Neuronal stem cell (in vitro differentiated cells): ENCODE measurements at regions not wholly inside any gene's neighbourhood (a gene's known extent, or its start where the extent isn't known, plus 50 kb on each side); places are given as distances from the start of the nearest gene placed in this dataset.

ENCODE experiments used
- DNase-seq: peaks from one replicate; pipeline ENCODE4 v3.0.0-alpha.2; 2013; ENCODE audit warnings: low spot score
- H2AFZ ChIP-seq: one replicate; pipeline ENCODE4 v1.6.1; 2013; ENCODE audit warnings: mild to moderate bottlenecking, low read length, inconsistent platforms
- H2AK5ac ChIP-seq: 2 replicates; pipeline ENCODE4 v1.6.1; 2013; ENCODE audit warnings: low read depth, mild to moderate bottlenecking, inconsistent platforms, low read length, moderate library complexity, mixed read lengths
- H2BK120ac ChIP-seq: 2 replicates; pipeline ENCODE4 v1.6.1; 2013; ENCODE audit warnings: low read depth, mild to moderate bottlenecking, inconsistent platforms, low read length, moderate library complexity, mixed read lengths
- H2BK12ac ChIP-seq: one replicate; pipeline ENCODE4 v1.6.1; 2013; ENCODE audit warnings: low read length, inconsistent platforms
- H2BK15ac ChIP-seq: 2 replicates; pipeline ENCODE4 v1.6.1; 2013; ENCODE audit warnings: mild to moderate bottlenecking, low read length, inconsistent platforms, mixed read lengths
- H2BK5ac ChIP-seq: one replicate; pipeline ENCODE4 v1.6.1; 2013; ENCODE audit warnings: inconsistent platforms, mild to moderate bottlenecking, low read length, moderate library complexity
- H3K14ac ChIP-seq: one replicate; pipeline ENCODE4 v1.6.1; 2013; ENCODE audit warnings: low read length, inconsistent platforms
- H3K18ac ChIP-seq: 2 replicates; pipeline ENCODE4 v1.6.1; 2013; ENCODE audit warnings: low read length, inconsistent platforms
- H3K23ac ChIP-seq: 2 replicates; pipeline ENCODE4 v1.6.1; 2013; ENCODE audit warnings: low read depth, mild to moderate bottlenecking, mixed read lengths, low read length, inconsistent platforms; ENCODE audit not compliant: poor library complexity
- H3K27ac ChIP-seq: replicated peaks from 3 replicates; pipeline ENCODE4 v1.5.1; 2013; ENCODE audit warnings: low read length, inconsistent platforms
- H3K27me3 ChIP-seq, 3 experiments: 2 replicates each; pipeline ENCODE4 v1.6.1; 2013; ENCODE audit warnings: low read length in 3 of 3, mild to moderate bottlenecking in 2 of 3, inconsistent platforms in 1 of 3, low read depth in 1 of 3, mixed read lengths in 1 of 3, moderate library complexity in 1 of 3; ENCODE audit not compliant: control insufficient read depth in 3 of 3, insufficient read depth in 3 of 3
- H3K36me3 ChIP-seq, 2 donors: replicated peaks in 1 of 2; 2 replicates each; pipeline ENCODE4 v1.6.1; 2013; ENCODE audit warnings: low read length in 2 of 2; ENCODE audit not compliant: control insufficient read depth in 2 of 2, insufficient read depth in 2 of 2
- H3K4ac ChIP-seq: 2 replicates; pipeline ENCODE4 v1.6.1; 2013; ENCODE audit warnings: inconsistent platforms, mild to moderate bottlenecking, low read length, moderate library complexity
- H3K4me1 ChIP-seq, 2 donors: 1 replicate in 1 of 2; 2 replicates in 1 of 2; pipeline ENCODE4 v1.6.1; 2013; ENCODE audit warnings: low read length in 2 of 2, low read depth in 1 of 2; ENCODE audit not compliant: control insufficient read depth in 2 of 2, insufficient read depth in 1 of 2
- H3K4me2 ChIP-seq: one replicate; pipeline ENCODE4 v1.6.1; 2013; ENCODE audit warnings: mild to moderate bottlenecking, low read length, inconsistent platforms; ENCODE audit not compliant: insufficient read depth, poor library complexity, severe bottlenecking
- H3K4me3 ChIP-seq, 2 donors: 2 replicates each; pipeline ENCODE4 v1.5.1; 2013; ENCODE audit warnings: low read length in 2 of 2, mild to moderate bottlenecking in 2 of 2, inconsistent platforms in 1 of 2, moderate library complexity in 1 of 2
- H3K79me1 ChIP-seq: one replicate; pipeline ENCODE4 v1.6.1; 2013; ENCODE audit warnings: low read depth, mild to moderate bottlenecking, inconsistent platforms, low read length, moderate library complexity
- H3K9ac ChIP-seq: one replicate; pipeline ENCODE4 v1.6.1; 2013; ENCODE audit warnings: mild to moderate bottlenecking, low read depth, low read length, inconsistent platforms; ENCODE audit not compliant: poor library complexity
- H3K9me3 ChIP-seq, 2 donors: replicated peaks in 1 of 2; 2 replicates each; pipeline versions ENCODE3 to v1.6.1; 2013; ENCODE audit warnings: low read length in 2 of 2, mild to moderate bottlenecking in 2 of 2, inconsistent platforms in 1 of 2, low read depth in 1 of 2, mixed read lengths in 1 of 2, moderate library complexity in 1 of 2; ENCODE audit not compliant: control insufficient read depth in 2 of 2, insufficient read depth in 1 of 2
- H4K8ac ChIP-seq: one replicate; pipeline ENCODE4 v1.6.1; 2013; ENCODE audit warnings: low read depth, mild to moderate bottlenecking, inconsistent platforms, low read length, moderate library complexity
- H4K91ac ChIP-seq: one replicate; pipeline ENCODE4 v1.6.1; 2013; ENCODE audit warnings: low read length, low read depth, mild to moderate bottlenecking, inconsistent platforms; ENCODE audit not compliant: poor library complexity
- WGBS, 2 donors: extraction: QIAGEN DNeasy Blood & Tissue Kit; methylation state at CpG; one replicate each; pipeline ENCODE4 v1.1.7; 2013; ENCODE audit warnings: missing lambda C conversion rate in 2 of 2, mixed read lengths in 1 of 2; ENCODE audit not compliant: insufficient read length in 2 of 2, insufficient replicate concordance in 1 of 2; ENCODE audit errors: extremely low coverage in 2 of 2; 5-methylcytosine and 5-hydroxymethylcytosine counted together

DNA sequence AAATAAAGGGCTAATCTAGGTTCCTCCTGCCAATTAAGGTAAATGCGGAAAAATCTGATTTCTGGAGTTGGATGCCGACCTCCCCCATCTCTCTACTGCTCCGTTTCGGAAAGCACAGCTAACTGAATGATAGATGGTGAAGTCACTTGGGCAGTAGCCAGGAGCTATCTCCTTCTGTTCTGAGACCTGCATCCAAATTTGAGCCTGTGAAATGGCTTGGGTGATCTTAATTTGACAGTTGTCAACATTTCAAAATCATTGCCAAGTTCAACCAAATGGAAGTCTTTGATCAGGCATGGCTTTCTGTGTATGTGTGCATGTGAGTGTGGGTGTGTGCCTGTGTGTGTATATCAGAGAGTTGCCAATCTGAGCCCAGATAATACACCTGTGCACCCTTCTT is 217.2 kb downstream of the ZNF516 start:
- Histone ChIP-seq H3K4me3 (no peak overlapping the region), H3K79me1 (no peaks in the 10 kb centered on the region), H3K36me3 (no peaks in the 10 kb centered on the region), H2AFZ (no peak overlapping the region), H2BK5ac (no peak overlapping the region), H3K23ac (no peak overlapping the region), H3K14ac (no peak overlapping the region), H2BK15ac (no peak overlapping the region), H4K8ac (no peak overlapping the region), H3K27me3 (no peaks in the 10 kb centered on the region), H2BK120ac (no peak overlapping the region), H3K18ac (no peak overlapping the region), H2BK12ac (no peak overlapping the region), H2AK5ac (no peak overlapping the region), H4K91ac (no peak overlapping the region), H3K4me1 (peaks cover 2 to 4% of the 10 kb centered on the region in 2 donors), H3K4ac (no peak overlapping the region), H3K9me3 (no peaks in the 10 kb centered on the region), H3K9ac (no peak overlapping the region), H3K27ac (no peak overlapping the region), H3K4me2 (no peak overlapping the region)
- WGBS, 2 donors, result no CpG with 5 or more reads among the region's 4 CpGs
- DNase-seq, result no peak

DNA sequence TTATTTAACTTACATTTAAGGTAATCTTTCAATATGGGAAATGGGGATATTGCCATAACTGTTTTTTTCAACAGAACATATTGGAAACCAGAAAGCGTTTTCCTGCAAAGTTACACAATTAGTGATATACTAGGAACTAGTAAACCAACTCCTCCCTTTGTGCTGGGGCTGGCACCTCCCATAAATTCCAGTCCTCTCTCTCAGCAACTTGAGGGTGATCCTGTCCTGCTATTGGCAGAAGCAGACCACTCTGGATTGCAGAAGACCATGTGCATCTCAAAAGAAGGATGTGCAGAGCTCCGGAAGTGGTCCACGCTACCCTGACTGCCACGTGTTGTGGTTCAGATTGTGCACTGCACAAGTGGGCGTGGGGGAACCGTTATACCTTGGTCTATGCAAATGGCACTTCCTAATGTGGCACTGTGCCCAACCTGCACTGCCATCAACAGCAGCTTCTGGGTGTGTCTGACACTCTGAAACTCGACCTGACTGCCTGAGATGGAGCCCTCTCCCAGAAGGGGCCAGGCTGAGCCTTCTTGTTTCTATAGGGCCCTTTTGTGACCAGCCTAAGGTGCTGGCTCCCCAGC is 219.2 kb downstream of the ZNF516 start:
- H3K18ac ChIP-seq, result peak overlapping the region; percentile 28
- no peak overlapping the region for H3K14ac ChIP-seq
- no peak overlapping the region for H4K8ac ChIP-seq
- H3K4ac ChIP-seq, result no peak overlapping the region
- H2AK5ac ChIP-seq, result no peak overlapping the region
- no peak overlapping the region for H2BK12ac ChIP-seq
- H3K36me3 ChIP-seq, result no peaks in the 10 kb centered on the region
- DNase-seq, result no peak
- peaks cover 2 to 4% of the 10 kb centered on the region in 2 donors for H3K4me1 ChIP-seq
- no peak overlapping the region for H3K4me3 ChIP-seq
- H3K79me1 ChIP-seq, result no peaks in the 10 kb centered on the region
- no peak overlapping the region for H3K4me2 ChIP-seq
- H3K9me3 ChIP-seq, result no peaks in the 10 kb centered on the region
- H2AFZ ChIP-seq, result no peak overlapping the region
- no peak overlapping the region for H3K9ac ChIP-seq
- no peak overlapping the region for H2BK120ac ChIP-seq
- H3K27me3 ChIP-seq, result no peaks in the 10 kb centered on the region
- no peak overlapping the region for H2BK15ac ChIP-seq
- no peak overlapping the region for H2BK5ac ChIP-seq
- H3K23ac ChIP-seq, result no peak overlapping the region
- no peak overlapping the region for H3K27ac ChIP-seq
- WGBS, 2 donors, result no CpG with 5 or more reads among the region's 7 CpGs
- H4K91ac ChIP-seq, result no peak overlapping the region

DNA sequence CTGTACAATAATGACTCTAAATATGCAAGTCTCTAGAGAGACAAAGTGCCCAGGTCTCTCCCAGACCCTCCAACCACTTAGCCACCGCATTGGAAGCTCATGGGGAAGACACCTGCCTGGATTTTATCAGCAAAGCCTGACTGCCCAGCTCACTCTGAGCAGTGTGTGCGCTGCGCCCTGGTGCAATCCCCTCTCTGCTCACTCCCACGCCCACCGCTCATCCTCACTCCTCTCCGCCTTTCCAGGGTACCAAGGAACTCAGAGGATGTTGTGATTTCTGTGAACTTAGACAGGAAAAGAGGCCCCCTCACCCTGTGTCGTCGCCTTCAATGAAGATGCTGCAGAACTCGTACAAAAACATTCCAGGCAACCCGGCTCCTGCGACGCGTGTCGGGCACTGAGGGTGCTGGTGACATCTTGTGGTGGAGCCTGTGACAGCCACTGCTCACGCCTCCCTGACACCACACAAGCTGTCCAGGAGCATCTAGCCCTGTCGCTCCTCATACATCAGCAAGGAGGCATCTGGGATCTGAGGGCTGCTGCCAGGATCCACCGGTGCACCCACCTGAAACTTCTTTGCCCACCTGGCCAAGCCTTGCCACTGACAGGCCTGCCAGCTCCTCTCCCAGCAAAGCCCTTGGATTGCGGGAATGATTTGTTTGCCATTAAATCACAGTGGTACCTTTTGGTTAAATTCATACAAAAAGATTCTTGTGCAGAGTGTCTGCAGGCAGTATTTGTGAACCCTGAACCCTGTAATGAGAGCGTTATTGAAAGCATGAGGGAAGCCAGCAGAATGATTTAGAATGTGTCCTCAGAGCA is 220.4 kb downstream of the ZNF516 start:
- peak overlapping the region; percentile 48 for H3K18ac ChIP-seq
- H3K4ac ChIP-seq, result no peak overlapping the region
- no peaks in the 10 kb centered on the region for H3K27me3 ChIP-seq
- no peak overlapping the region for H3K9ac ChIP-seq
- no CpG with 5 or more reads among the region's 19 CpGs for WGBS, 2 donors
- no peaks in the 10 kb centered on the region for H3K9me3 ChIP-seq
- H3K36me3 ChIP-seq, result no peaks in the 10 kb centered on the region
- no peak overlapping the region for H2BK5ac ChIP-seq
- H2BK12ac ChIP-seq, result no peak overlapping the region
- no peak overlapping the region for H2BK120ac ChIP-seq
- no peak overlapping the region for H2AK5ac ChIP-seq
- no peak overlapping the region for H3K23ac ChIP-seq
- H3K4me1 ChIP-seq, result peaks cover 2 to 4% of the 10 kb centered on the region in 2 donors
- H2AFZ ChIP-seq, result peak overlapping the region; percentile 83
- no peak overlapping the region for H4K8ac ChIP-seq
- H2BK15ac ChIP-seq, result no peak overlapping the region
- H4K91ac ChIP-seq, result no peak overlapping the region
- H3K79me1 ChIP-seq, result no peaks in the 10 kb centered on the region
- H3K14ac ChIP-seq, result no peak overlapping the region
- peak; percentile 40 for DNase-seq
- H3K4me2 ChIP-seq, result no peak overlapping the region
- no peak overlapping the region for H3K27ac ChIP-seq
- no peak overlapping the region for H3K4me3 ChIP-seq

DNA sequence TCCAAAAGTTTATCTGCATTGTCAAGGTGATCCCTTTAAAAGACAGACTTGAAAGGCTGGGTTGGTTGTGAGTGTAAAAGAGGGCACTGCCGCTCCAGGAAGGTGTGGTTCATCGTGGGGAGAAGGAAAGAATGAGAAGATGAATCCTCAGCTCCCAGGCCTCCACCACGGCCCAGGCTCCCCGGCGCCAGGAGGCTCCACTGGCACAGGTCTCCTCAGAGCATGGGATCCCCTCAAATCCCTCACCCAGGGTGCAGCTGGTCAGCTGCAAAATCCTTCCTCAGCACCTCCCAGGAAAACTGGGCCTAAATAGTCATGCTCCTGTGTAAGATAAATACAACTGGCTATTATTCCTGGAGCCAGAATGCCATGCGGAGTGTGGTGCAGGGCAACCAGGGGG is 221.1 kb downstream of the ZNF516 start:
- Histone ChIP-seq H2BK12ac (no peak overlapping the region), H2BK120ac (no peak overlapping the region), H2AK5ac (no peak overlapping the region), H3K9me3 (no peaks in the 10 kb centered on the region), H3K27ac (no peak overlapping the region), H3K36me3 (no peaks in the 10 kb centered on the region), H4K8ac (no peak overlapping the region), H3K79me1 (no peaks in the 10 kb centered on the region), H3K9ac (no peak overlapping the region), H3K4me2 (no peak overlapping the region), H2AFZ (peak overlapping the region; percentile 83), H3K23ac (no peak overlapping the region), H2BK5ac (no peak overlapping the region), H2BK15ac (no peak overlapping the region), H3K18ac (no peak overlapping the region), H3K27me3 (no peaks in the 10 kb centered on the region), H3K4ac (no peak overlapping the region), H3K4me3 (no peak overlapping the region), H3K4me1 (peaks cover 2 to 4% of the 10 kb centered on the region in 2 donors), H3K14ac (no peak overlapping the region), H4K91ac (no peak overlapping the region)
- DNase-seq, result no peak
- no CpG with 5 or more reads among the region's 6 CpGs for WGBS, 2 donors
